Neural progenitor cell (in vitro differentiated cells): ENCODE measurements at regions not wholly inside any gene's neighbourhood (a gene's known extent, or its start where the extent isn't known, plus 50 kb on each side); places are given as distances from the start of the nearest gene placed in this dataset.

Experiments
- EZH2 ChIP-seq: fragments of 200-600 bp; sonication (generic); IDR thresholded peaks from 2 replicates; pipeline ENCODE4 v1.6.1; 2017; ENCODE audit warnings: antibody characterized with exemption, mild to moderate bottlenecking, moderate library complexity
- TF ChIP-seq, protein P1 (sequence below): fragments of 200-600 bp; sonication (generic); IDR thresholded peaks from 2 replicates; pipeline ENCODE4 v1.5.1; 2017; ENCODE audit warnings: antibody characterized with exemption, mild to moderate bottlenecking

DNA sequence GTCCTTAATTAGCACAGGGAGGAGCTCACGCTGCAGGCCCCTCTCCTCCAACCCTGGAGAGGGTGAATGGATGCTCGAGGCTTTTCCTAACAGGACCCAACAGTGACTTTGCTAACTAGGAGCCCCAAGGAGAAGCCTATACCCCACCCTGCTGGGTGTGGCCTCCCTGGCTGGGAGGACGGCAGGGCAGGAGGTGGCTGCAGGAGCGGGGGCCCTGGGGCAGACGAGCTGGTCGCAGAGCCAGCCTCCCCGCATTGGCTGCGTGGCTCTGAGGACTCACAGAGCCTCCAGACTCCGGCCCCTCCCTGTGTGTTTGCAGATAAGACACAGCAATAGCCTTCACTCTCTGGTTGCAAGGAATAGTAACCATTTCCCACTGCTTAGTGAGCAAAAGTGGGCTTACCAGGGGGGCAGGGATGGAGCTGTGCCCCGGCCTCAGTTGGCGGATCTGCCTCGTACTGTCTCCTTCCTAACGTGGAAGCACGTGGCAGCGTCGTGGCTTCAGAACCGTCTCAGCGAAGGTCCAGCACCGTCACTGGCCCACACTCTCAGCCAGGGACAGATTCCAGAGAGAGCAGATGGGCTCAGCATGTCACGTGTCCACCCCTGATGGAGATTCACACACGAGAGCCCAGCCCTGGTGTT is 1087.5 kb downstream of the BRD1 start:
- TF ChIP-seq, protein P1, sequence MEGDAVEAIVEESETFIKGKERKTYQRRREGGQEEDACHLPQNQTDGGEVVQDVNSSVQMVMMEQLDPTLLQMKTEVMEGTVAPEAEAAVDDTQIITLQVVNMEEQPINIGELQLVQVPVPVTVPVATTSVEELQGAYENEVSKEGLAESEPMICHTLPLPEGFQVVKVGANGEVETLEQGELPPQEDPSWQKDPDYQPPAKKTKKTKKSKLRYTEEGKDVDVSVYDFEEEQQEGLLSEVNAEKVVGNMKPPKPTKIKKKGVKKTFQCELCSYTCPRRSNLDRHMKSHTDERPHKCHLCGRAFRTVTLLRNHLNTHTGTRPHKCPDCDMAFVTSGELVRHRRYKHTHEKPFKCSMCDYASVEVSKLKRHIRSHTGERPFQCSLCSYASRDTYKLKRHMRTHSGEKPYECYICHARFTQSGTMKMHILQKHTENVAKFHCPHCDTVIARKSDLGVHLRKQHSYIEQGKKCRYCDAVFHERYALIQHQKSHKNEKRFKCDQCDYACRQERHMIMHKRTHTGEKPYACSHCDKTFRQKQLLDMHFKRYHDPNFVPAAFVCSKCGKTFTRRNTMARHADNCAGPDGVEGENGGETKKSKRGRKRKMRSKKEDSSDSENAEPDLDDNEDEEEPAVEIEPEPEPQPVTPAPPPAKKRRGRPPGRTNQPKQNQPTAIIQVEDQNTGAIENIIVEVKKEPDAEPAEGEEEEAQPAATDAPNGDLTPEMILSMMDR, result no peak
- no peak for TF ChIP-seq EZH2
